SU-DHL-6 (cell line): ENCODE measurements at regions not wholly inside any gene's neighbourhood (a gene's known extent, or its start where the extent isn't known, plus 50 kb on each side); places are given as distances from the start of the nearest gene placed in this dataset.

Experiments used
- H2AFZ ChIP-seq: fragments of 200-600 bp; sonication (generic); 2 replicates; pipeline ENCODE4 v1.6.1; 2014; ENCODE audit warnings: low read depth, mild to moderate bottlenecking, moderate library complexity, mixed read lengths, antibody characterized with exemption, low read length; ENCODE audit not compliant: severe bottlenecking
- H3F3A ChIP-seq: fragments of 200-600 bp; shearing (Covaris generic); 2 replicates; pipeline ENCODE4 v1.6.0; 2016; ENCODE audit warnings: antibody characterized with exemption, mild to moderate bottlenecking; ENCODE audit not compliant: insufficient read depth
- H3K27ac ChIP-seq: fragments of 200-600 bp; sonication (generic); 2 replicates; pipeline ENCODE4 v1.5.1; 2016; ENCODE audit warnings: low read depth, mild to moderate bottlenecking, low read length, moderate library complexity, mixed read lengths
- H3K27me3 ChIP-seq: fragments of 200-600 bp; sonication (generic), shearing (Covaris generic); 2 replicates; pipeline ENCODE4 v1.6.0; 2014; ENCODE audit warnings: mild to moderate bottlenecking, low read length
- H3K36me3 ChIP-seq: fragments of 200-600 bp; sonication (generic); 2 replicates; pipeline ENCODE4 v1.6.1; 2014; ENCODE audit warnings: mild to moderate bottlenecking, low read length, mixed read lengths
- H3K4me2 ChIP-seq: fragments of 300-600, 200-600 bp; shearing (Covaris generic), sonication (generic); 2 replicates; pipeline ENCODE4 v1.6.0; 2014; ENCODE audit warnings: low read length, low read depth, mild to moderate bottlenecking; ENCODE audit not compliant: poor library complexity, severe bottlenecking
- H3K4me3 ChIP-seq: fragments of 200-600 bp; sonication (generic); 2 replicates; pipeline ENCODE4 v1.5.1; 2014; ENCODE audit warnings: antibody characterized with exemption, low read length, mild to moderate bottlenecking, mixed read lengths; ENCODE audit not compliant: insufficient read depth, poor library complexity, severe bottlenecking
- H3K79me2 ChIP-seq: fragments of 200-600 bp; sonication (generic); 2 replicates; pipeline ENCODE4 v1.6.1; 2014; ENCODE audit warnings: mild to moderate bottlenecking, low read length, moderate library complexity; ENCODE audit not compliant: insufficient read depth
- H3K9ac ChIP-seq: fragments of 200-600 bp; sonication (generic); 2 replicates; pipeline ENCODE4 v1.7.0; 2014; ENCODE audit warnings: mild to moderate bottlenecking, low read length
- H3K9me2 ChIP-seq: fragments of 200-600 bp; sonication (generic); replicated peaks from 2 replicates; pipeline ENCODE4 v1.6.1; 2014; ENCODE audit warnings: low read length; ENCODE audit not compliant: insufficient read depth
- H3K9me3 ChIP-seq: fragments of 200-600 bp; sonication (generic); 2 replicates; pipeline ENCODE4 v1.6.1; 2014; ENCODE audit warnings: low read length, mixed read lengths; ENCODE audit not compliant: insufficient read depth
- H4K20me1 ChIP-seq: fragments of 200-600 bp; sonication (generic); 2 replicates; pipeline ENCODE4 v1.6.1; 2014; ENCODE audit warnings: low read depth, mild to moderate bottlenecking, antibody characterized with exemption, low read length, moderate library complexity, mixed read lengths
- CTCF ChIP-seq: fragments of 200-600 bp; sonication (generic); IDR thresholded peaks from one replicate; pipeline ENCODE4 v1.5.1; 2017; ENCODE audit warnings: antibody characterized with exemption, mild to moderate bottlenecking, low read length, moderate library complexity; ENCODE audit not compliant: insufficient read depth, poor library complexity, severe bottlenecking
- EZH2phosphoT487 ChIP-seq: fragments of 200-600 bp; sonication (generic), shearing (Covaris generic); conservative IDR thresholded peaks from 2 replicates; pipeline ENCODE4 v1.6.1; 2018; ENCODE audit warnings: mild to moderate bottlenecking, antibody characterized with exemption, low read length, moderate library complexity, mixed read lengths

GRCh38 chr10:36538953-36539586 is 586.3 kb upstream of the ANKRD30A start:
- no peak overlapping the region for H3K4me3 ChIP-seq
- no peaks in the 10 kb centered on the region for H3K79me2 ChIP-seq
- H3K36me3 ChIP-seq = no peaks in the 10 kb centered on the region
- H3F3A ChIP-seq = no peaks in the 10 kb centered on the region
- no peak overlapping the region for H3K27ac ChIP-seq
- no peaks in the 10 kb centered on the region for H3K27me3 ChIP-seq
- no peaks in the 10 kb centered on the region for H3K9me3 ChIP-seq
- H4K20me1 ChIP-seq = no peaks in the 10 kb centered on the region
- H3K9ac ChIP-seq = no peak overlapping the region
- H3K4me2 ChIP-seq = no peak overlapping the region
- H3K9me2 ChIP-seq = no peaks in the 10 kb centered on the region
- no peak overlapping the region for H2AFZ ChIP-seq
- TF ChIP-seq CTCF = no peak
- no peak for TF ChIP-seq EZH2phosphoT487

- H2AFZ ChIP-seq = no peak overlapping the region
- no peaks in the 10 kb centered on the region for H3K79me2 ChIP-seq
- no peaks in the 10 kb centered on the region for H3F3A ChIP-seq
- no peaks in the 10 kb centered on the region for H3K9me3 ChIP-seq
- TF ChIP-seq CTCF (no peak), EZH2phosphoT487 (no peak)
- H3K9ac ChIP-seq = no peak overlapping the region
- H3K4me3 ChIP-seq = no peak overlapping the region
- no peaks in the 10 kb centered on the region for H4K20me1 ChIP-seq
- no peaks in the 10 kb centered on the region for H3K9me2 ChIP-seq
- no peaks in the 10 kb centered on the region for H3K36me3 ChIP-seq
- no peaks in the 10 kb centered on the region for H3K27me3 ChIP-seq
- no peak overlapping the region for H3K27ac ChIP-seq
- H3K4me2 ChIP-seq = no peak overlapping the region
These were observed 590.9 kb upstream of the ANKRD30A start for GRCh38 chr10:36534471-36535002.

- H3K9me3 ChIP-seq = no peaks in the 10 kb centered on the region
- H3K27me3 ChIP-seq = no peaks in the 10 kb centered on the region
- H4K20me1 ChIP-seq = no peaks in the 10 kb centered on the region
- no peak overlapping the region for H3K4me2 ChIP-seq
- no peaks in the 10 kb centered on the region for H3K36me3 ChIP-seq
- no peak overlapping the region for H3K27ac ChIP-seq
- H3K79me2 ChIP-seq = no peaks in the 10 kb centered on the region
- no peak overlapping the region for H3K9ac ChIP-seq
- TF ChIP-seq EZH2phosphoT487 (no peak), CTCF (no peak)
- no peaks in the 10 kb centered on the region for H3F3A ChIP-seq
- H3K9me2 ChIP-seq = no peaks in the 10 kb centered on the region
- H2AFZ ChIP-seq = no peak overlapping the region
- no peak overlapping the region for H3K4me3 ChIP-seq
These were observed 591.5 kb upstream of the ANKRD30A start for GRCh38 chr10:36533861-36534260.
